HCT116 (cell line): ENCODE measurements at regions not wholly inside any gene's neighbourhood (a gene's known extent, or its start where the extent isn't known, plus 50 kb on each side); places are given as distances from the start of the nearest gene placed in this dataset.

ENCODE experiments used
- CEBPB ChIP-seq: IDR thresholded peaks from 2 replicates; pipeline ENCODE4 v1.6.1; 2012; ENCODE audit warnings: low read depth
- EGR1 ChIP-seq: IDR thresholded peaks from 2 replicates; pipeline ENCODE4 v1.6.1; 2012; ENCODE audit warnings: low read depth
- ELF1 ChIP-seq: IDR thresholded peaks from 2 replicates; pipeline ENCODE4 v1.6.1; 2012; ENCODE audit warnings: low read depth, borderline replicate concordance
- POLR2A ChIP-seq: IDR thresholded peaks from 2 replicates; pipeline ENCODE4 v1.7.0; 2011; ENCODE audit warnings: borderline replicate concordance; ENCODE audit not compliant: insufficient read depth, insufficient read length; ENCODE audit errors: extremely low read depth
- POLR2AphosphoS5 ChIP-seq: IDR thresholded peaks from 2 replicates; pipeline ENCODE4 v1.6.1; 2011; ENCODE audit warnings: mild to moderate bottlenecking, low read depth, low read length, moderate library complexity
- YY1 ChIP-seq: IDR thresholded peaks from 2 replicates; pipeline ENCODE4 v1.6.1; 2011; ENCODE audit warnings: low read length, low read depth, moderate library complexity, mild to moderate bottlenecking; ENCODE audit not compliant: insufficient replicate concordance; ENCODE audit errors: extremely low read depth
- TF ChIP-seq, protein P1 (sequence below), 3 experiments: fragments of 200-600 bp in 1 of 3; sonication (generic) in 1 of 3; IDR thresholded peaks in 2 of 3; conservative IDR thresholded peaks in 1 of 3; 2 replicates each; pipeline ENCODE4 v1.5.1; 2012 to 2017; ENCODE audit warnings: low read depth in 2 of 3, low read length in 2 of 3, antibody characterized with exemption in 1 of 3, borderline replicate concordance in 1 of 3, control low read depth in 1 of 3, mild to moderate bottlenecking in 1 of 3, mixed read lengths in 1 of 3, mixed run types in 1 of 3, moderate library complexity in 1 of 3; ENCODE audit not compliant: insufficient read depth in 1 of 3
- TF ChIP-seq, protein P2 (sequence below): IDR thresholded peaks from 2 replicates; pipeline ENCODE4 v1.6.1; 2012

- TF ChIP-seq POLR2A = no peak
- TF ChIP-seq POLR2AphosphoS5 = no peak
- TF ChIP-seq, protein P1, sequence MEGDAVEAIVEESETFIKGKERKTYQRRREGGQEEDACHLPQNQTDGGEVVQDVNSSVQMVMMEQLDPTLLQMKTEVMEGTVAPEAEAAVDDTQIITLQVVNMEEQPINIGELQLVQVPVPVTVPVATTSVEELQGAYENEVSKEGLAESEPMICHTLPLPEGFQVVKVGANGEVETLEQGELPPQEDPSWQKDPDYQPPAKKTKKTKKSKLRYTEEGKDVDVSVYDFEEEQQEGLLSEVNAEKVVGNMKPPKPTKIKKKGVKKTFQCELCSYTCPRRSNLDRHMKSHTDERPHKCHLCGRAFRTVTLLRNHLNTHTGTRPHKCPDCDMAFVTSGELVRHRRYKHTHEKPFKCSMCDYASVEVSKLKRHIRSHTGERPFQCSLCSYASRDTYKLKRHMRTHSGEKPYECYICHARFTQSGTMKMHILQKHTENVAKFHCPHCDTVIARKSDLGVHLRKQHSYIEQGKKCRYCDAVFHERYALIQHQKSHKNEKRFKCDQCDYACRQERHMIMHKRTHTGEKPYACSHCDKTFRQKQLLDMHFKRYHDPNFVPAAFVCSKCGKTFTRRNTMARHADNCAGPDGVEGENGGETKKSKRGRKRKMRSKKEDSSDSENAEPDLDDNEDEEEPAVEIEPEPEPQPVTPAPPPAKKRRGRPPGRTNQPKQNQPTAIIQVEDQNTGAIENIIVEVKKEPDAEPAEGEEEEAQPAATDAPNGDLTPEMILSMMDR (IDR thresholded peaks at IDR 0.05 in 2 of 3, conservative IDR thresholded peaks at IDR 0.05 in 1 of 3; ENCODE audit: borderline replicate concordance in 1 of 3, insufficient read depth in 1 of 3, low read depth in 2 of 3, low read length in 2 of 3) = no peak
- TF ChIP-seq, protein P2, sequence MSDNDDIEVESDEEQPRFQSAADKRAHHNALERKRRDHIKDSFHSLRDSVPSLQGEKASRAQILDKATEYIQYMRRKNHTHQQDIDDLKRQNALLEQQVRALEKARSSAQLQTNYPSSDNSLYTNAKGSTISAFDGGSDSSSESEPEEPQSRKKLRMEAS = no peak
- no peak for TF ChIP-seq ELF1
- TF ChIP-seq YY1 = no peak
- TF ChIP-seq EGR1 = no peak
- no peak for TF ChIP-seq CEBPB
These were observed 73.6 kb downstream of the COPS8 start for GRCh38 chr2:237159006-237159911.
